ENCODE measurements at regions not wholly inside any gene's neighbourhood (a gene's known extent, or its start where the extent isn't known, plus 50 kb on each side); places are given as distances from the start of the nearest gene placed in this dataset.

GRCh38 chr5:34475249-34475966, 180.7 kb upstream of the RAI14 start:
- Mint-ChIP-seq H3K27ac (peak overlapping the region; percentile 75), H3K36me3 (ENCODE audit: insufficient read depth) (peaks cover 4% of the 10 kb centered on the region), H3K4me1 (ENCODE audit: low read depth) (peaks cover 32% of the 10 kb centered on the region), H3K27me3 (no peaks in the 10 kb centered on the region), H3K9me3 (ENCODE audit: low read depth) (peaks cover 16% of the 10 kb centered on the region), H3K4me3 (ENCODE audit: low read depth) (no peak overlapping the region)
- no peak for DNase-seq (ENCODE audit: low spot score, unreplicated experiment)
- no peak for TF ChIP-seq CTCF (IDR thresholded peaks at IDR 0.05; ENCODE audit: unreplicated experiment)

- Mint-ChIP-seq H3K27me3 (no peaks in the 10 kb centered on the region), H3K4me3 (ENCODE audit: low read depth) (no peak overlapping the region), H3K9me3 (ENCODE audit: low read depth) (no peaks in the 10 kb centered on the region), H3K36me3 (ENCODE audit: insufficient read depth) (peaks cover 2% of the 10 kb centered on the region), H3K4me1 (ENCODE audit: low read depth) (peaks cover 41% of the 10 kb centered on the region), H3K27ac (no peak overlapping the region)
- TF ChIP-seq CTCF (IDR thresholded peaks at IDR 0.05; ENCODE audit: unreplicated experiment): no peak
- DNase-seq (ENCODE audit: low spot score, unreplicated experiment): no peak
These were observed 179.1 kb upstream of the RAI14 start for GRCh38 chr5:34476941-34477565.

GRCh38 chr5:34480810-34481528, 175.2 kb upstream of the RAI14 start:
- H3K4me3 Mint-ChIP-seq (ENCODE audit: low read depth): no peak overlapping the region
- no peaks in the 10 kb centered on the region for H3K9me3 Mint-ChIP-seq (ENCODE audit: low read depth)
- H3K4me1 Mint-ChIP-seq (ENCODE audit: low read depth): peaks cover 52% of the 10 kb centered on the region
- DNase-seq (ENCODE audit: low spot score, unreplicated experiment): no peak
- peaks cover 2% of the 10 kb centered on the region for H3K36me3 Mint-ChIP-seq (ENCODE audit: insufficient read depth)
- H3K27me3 Mint-ChIP-seq: no peaks in the 10 kb centered on the region
- H3K27ac Mint-ChIP-seq: peak overlapping the region; percentile 73
- no peak for TF ChIP-seq CTCF (IDR thresholded peaks at IDR 0.05; ENCODE audit: unreplicated experiment)

- no peak for TF ChIP-seq CTCF (IDR thresholded peaks at IDR 0.05; ENCODE audit: unreplicated experiment)
- Mint-ChIP-seq H3K4me1 (ENCODE audit: low read depth) (peaks cover 71% of the 10 kb centered on the region), H3K9me3 (ENCODE audit: low read depth) (no peaks in the 10 kb centered on the region), H3K36me3 (ENCODE audit: insufficient read depth) (peaks cover 2% of the 10 kb centered on the region), H3K27ac (peak overlapping the region; percentile 60), H3K27me3 (no peaks in the 10 kb centered on the region), H3K4me3 (ENCODE audit: low read depth) (no peak overlapping the region)
- DNase-seq (ENCODE audit: low spot score, unreplicated experiment): no peak
These were observed 172.6 kb upstream of the RAI14 start for GRCh38 chr5:34483442-34484033.
